ENCODE measurements at regions not wholly inside any gene's neighbourhood (a gene's known extent, or its start where the extent isn't known, plus 50 kb on each side); places are given as distances from the start of the nearest gene placed in this dataset.

DNA sequence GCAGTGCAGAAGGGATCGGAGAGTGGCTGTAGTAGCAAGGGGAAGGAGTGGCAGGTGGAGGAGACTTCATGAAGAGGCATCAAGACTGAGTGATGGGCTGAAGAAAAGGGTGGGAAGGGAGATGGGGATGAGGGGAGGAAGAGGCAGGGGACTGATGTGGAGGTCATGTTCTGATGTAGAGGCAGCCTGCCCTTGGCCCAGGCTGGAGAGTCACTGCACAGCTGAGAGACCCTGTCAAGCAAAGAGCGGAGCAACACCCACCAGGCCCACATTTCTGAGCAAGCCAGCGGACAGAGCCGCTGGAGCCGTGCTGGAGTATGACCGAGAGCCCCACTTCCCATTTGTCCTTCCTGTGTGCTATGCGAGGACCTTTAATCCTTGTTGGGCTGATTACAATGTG, 501.6 kb upstream of the MKI67 start:
- TF ChIP-seq, protein P1, sequence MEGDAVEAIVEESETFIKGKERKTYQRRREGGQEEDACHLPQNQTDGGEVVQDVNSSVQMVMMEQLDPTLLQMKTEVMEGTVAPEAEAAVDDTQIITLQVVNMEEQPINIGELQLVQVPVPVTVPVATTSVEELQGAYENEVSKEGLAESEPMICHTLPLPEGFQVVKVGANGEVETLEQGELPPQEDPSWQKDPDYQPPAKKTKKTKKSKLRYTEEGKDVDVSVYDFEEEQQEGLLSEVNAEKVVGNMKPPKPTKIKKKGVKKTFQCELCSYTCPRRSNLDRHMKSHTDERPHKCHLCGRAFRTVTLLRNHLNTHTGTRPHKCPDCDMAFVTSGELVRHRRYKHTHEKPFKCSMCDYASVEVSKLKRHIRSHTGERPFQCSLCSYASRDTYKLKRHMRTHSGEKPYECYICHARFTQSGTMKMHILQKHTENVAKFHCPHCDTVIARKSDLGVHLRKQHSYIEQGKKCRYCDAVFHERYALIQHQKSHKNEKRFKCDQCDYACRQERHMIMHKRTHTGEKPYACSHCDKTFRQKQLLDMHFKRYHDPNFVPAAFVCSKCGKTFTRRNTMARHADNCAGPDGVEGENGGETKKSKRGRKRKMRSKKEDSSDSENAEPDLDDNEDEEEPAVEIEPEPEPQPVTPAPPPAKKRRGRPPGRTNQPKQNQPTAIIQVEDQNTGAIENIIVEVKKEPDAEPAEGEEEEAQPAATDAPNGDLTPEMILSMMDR (IDR thresholded peaks at IDR 0.05; ENCODE audit: borderline replicate concordance, extremely low read depth, low read length, poor library complexity, severe bottlenecking) = no peak
- TF ChIP-seq EZH2 (IDR thresholded peaks at IDR 0.05; ENCODE audit: borderline replicate concordance, low read depth, low read length, severe bottlenecking) = no peak
